Activated T-helper 2 cell treated with anti-CD3 and anti-CD28 coated beads, Interferon-gamma antibody, Interleukin-2, Interleukin-4, amounts not matched to agents 10 μg/mL and 5 μg/mL and 100 μg/mL, durations not matched to agents 14 hours and 24 hours and 36 hours (primary cell): ENCODE measurements at regions not wholly inside any gene's neighbourhood (a gene's known extent, or its start where the extent isn't known, plus 50 kb on each side); places are given as distances from the start of the nearest gene placed in this dataset.

Experiments
- DNase-seq: peaks from one replicate; pipeline ENCODE4 v3.0.0; 2021; ENCODE audit warnings: low spot score
- H3K27ac Mint-ChIP-seq: one replicate; pipeline ENCODE4 v1.8.0; 2021; ENCODE audit warnings: mixed read lengths
- H3K27me3 Mint-ChIP-seq: one replicate; pipeline ENCODE4 v1.8.0; 2021; ENCODE audit warnings: low read depth, mixed read lengths
- H3K36me3 Mint-ChIP-seq: one replicate; pipeline ENCODE4 v1.8.0; 2021; ENCODE audit warnings: low read depth, mixed read lengths
- H3K4me1 Mint-ChIP-seq: one replicate; pipeline ENCODE4 v1.8.0; 2021; ENCODE audit warnings: low read depth, mixed read lengths
- H3K4me3 Mint-ChIP-seq: one replicate; pipeline ENCODE4 v1.8.0; 2021; ENCODE audit warnings: low read depth, mild to moderate bottlenecking, moderate library complexity, mixed read lengths
- H3K9me3 Mint-ChIP-seq: one replicate; pipeline ENCODE4 v1.8.0; 2021; ENCODE audit warnings: mixed read lengths
- intact Hi-C: fragments of 100-400 bp; cut with micrococcal nuclease; formaldehyde crosslinking; loops from one replicate; pipeline ENCODE4 v1.15.1; 2023

DNA sequence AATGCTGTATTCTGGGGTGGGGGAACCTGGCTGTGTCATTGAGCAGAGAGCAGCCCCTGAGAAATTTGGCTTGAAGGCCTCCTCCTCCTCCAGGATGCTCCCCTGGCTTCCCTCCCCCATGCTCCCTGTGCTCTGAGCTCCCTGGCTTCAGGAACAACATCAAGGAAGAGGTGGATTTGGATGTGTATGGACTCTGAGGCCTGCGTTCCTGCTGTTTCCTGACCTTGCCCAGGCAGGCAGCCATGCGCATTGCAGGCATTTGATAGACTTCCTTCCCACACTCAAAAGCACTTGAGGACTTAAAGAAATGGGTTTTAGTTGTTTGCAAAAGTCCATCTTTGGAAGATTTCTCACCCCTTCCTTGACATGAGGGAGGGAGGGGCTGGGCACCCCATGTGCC is 1317.1 kb downstream of the BRD1 start:
- Mint-ChIP-seq H3K9me3 (no peaks in the 10 kb centered on the region), H3K4me3 (no peak overlapping the region), H3K27me3 (no peaks in the 10 kb centered on the region), H3K27ac (no peak overlapping the region), H3K4me1 (no peaks in the 10 kb centered on the region), H3K36me3 (no peaks in the 10 kb centered on the region)
- intact Hi-C loops: no loop called here
- no peak for DNase-seq

DNA sequence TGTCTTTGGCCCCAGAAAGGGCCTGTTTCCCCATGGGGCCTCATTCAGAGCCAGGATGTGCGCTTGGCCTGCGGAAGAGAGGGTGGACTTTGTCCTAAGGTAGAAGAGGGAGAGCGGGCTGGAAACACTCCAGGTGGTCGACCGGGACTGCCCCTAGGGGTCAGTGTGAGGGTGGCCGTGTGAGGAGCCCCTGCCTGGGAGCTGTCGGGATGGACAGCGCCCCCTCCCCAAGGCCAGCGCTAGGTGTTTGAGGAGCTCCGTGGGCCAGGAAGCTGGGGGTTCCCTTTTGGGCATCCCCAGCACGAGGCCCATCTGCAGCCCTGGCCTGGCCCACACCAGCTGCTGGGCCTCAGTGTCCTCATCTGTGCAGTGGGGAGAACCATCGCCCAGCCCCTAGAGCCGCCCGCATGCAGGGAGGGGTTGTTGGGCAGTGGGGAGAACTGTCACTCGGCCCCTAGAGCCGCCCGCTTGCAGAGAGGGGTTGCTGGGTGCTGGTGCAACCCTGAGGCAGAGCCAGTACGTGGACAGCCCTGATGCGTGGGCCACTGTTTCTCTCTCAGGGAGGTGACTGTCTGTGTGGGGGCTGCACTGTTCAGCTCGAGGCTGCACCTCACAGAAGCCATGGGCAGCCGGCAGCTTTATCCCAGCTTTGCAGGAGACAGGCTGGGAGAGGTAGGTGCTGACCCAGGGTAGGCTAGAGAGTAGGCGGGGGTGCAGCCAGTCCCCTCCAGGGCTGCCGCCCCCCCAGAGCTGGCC is 1319.9 kb downstream of the BRD1 start:
- Mint-ChIP-seq H3K27me3 (no peaks in the 10 kb centered on the region), H3K36me3 (no peaks in the 10 kb centered on the region), H3K9me3 (no peaks in the 10 kb centered on the region), H3K4me3 (no peak overlapping the region), H3K27ac (no peak overlapping the region), H3K4me1 (no peaks in the 10 kb centered on the region)
- intact Hi-C loops: no loop called here
- DNase-seq: no peak

DNA sequence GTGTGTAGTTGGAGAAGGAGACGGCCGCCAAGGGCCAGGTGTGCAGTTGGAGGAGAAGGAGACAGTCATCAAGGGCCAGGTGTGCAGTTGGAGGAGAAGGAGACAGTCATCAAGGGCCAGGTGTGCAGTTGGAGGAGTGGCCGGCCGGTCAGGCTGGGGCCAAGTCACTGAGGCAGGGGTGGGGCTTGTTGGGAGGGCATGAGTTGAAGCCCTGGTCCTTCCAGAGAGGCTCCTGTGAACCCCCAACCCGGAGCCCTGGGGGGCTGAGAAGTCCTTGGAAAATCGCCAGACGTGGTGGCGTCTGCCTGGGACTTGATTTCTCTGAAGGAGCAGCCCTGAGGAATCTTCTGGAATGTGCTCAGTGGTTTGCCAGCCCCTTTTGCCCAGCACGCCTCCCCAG is 1320.5 kb downstream of the BRD1 start:
- Mint-ChIP-seq H3K4me1 (no peaks in the 10 kb centered on the region), H3K4me3 (no peak overlapping the region), H3K27me3 (no peaks in the 10 kb centered on the region), H3K9me3 (no peaks in the 10 kb centered on the region), H3K36me3 (no peaks in the 10 kb centered on the region), H3K27ac (no peak overlapping the region)
- intact Hi-C loops: no loop called here
- no peak for DNase-seq

DNA sequence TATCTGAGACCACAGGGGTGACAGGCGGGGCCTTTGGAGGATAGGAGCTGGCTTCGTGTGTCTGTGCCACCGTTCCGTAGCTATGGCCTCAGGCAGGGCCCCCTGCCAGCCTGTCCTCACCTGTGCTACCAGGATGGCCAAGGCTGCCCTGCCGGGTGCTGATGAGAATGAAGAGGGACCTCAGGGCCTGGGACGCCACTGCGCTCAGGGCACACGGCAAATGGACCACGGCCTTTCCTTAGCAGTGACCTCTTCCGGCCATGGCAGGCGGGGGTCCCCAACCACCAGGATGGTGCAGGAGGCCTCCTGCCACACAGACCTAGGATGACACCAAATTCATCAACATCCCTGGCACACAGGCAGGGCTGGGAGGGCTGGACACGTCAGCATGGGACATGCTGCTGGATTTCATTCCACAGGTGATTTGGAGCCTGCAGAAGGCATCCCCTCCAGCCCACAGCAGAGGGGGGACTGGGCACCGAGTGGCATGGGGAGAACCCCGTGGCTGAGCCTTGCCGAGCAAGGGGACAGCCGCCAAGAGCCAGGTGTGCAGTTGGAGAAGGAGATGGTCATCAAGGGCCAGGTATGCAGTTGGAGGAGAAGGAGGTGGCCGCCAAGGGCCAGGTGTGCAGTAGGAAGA is 1321.0 kb downstream of the BRD1 start:
- Mint-ChIP-seq H3K27me3 (no peaks in the 10 kb centered on the region), H3K4me3 (no peak overlapping the region), H3K27ac (no peak overlapping the region), H3K36me3 (no peaks in the 10 kb centered on the region), H3K4me1 (no peaks in the 10 kb centered on the region), H3K9me3 (no peaks in the 10 kb centered on the region)
- DNase-seq: no peak
- intact Hi-C loops: no loop called here

DNA sequence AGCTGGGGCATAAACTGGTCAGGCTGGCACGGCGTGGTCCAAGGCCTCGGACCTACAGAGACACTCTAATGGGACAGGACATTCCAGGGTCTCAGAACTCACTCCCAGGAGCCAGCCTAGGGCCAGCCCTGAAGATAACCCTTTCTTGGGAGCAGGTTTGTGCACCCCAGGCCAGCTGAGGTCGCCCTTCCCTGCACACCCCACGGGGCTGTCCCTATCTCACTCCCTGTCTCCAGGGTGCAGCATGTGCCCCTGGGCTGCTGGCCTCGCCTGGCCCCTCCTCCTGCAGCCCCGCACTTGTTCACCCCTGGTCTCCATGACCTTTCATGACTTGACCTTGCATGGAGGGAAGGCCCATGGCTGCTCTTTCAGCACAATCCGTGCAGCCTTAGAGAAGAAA is 1321.8 kb downstream of the BRD1 start:
- no peaks in the 10 kb centered on the region for H3K36me3 Mint-ChIP-seq
- no peaks in the 10 kb centered on the region for H3K4me1 Mint-ChIP-seq
- no peaks in the 10 kb centered on the region for H3K27me3 Mint-ChIP-seq
- H3K4me3 Mint-ChIP-seq: no peak overlapping the region
- H3K27ac Mint-ChIP-seq: no peak overlapping the region
- intact Hi-C loops: no loop called here
- no peak for DNase-seq
- no peaks in the 10 kb centered on the region for H3K9me3 Mint-ChIP-seq

DNA sequence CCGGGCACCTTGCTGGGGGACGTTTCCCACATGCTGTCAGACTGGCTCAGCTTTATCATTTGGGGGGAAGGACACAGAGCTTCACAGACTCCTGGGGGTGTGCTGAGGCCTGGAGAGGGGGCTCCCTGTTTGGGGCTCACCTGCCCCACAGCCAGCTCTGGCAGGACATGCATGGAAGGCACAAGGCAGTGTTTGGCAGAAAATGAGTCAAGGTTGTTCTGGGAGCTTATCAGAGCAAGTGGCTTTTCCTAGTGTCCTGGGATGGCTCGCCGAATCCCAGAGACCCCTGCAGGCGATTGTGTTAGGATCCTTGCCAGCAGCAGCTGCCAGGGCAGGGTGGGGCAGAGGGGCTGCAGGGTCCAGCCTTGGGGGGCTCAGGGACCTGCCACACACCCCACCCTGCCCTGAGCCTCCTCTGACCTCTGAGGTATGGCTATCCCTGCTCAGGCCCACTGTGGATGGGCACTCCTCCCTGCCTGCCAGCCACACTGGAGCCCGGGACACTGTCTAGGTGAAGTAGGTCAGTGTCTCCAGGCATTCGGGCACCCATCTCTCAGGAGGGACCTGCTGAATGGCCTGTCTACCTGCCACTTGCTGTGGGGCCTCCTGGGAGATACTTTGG is 1323.0 kb downstream of the BRD1 start:
- H3K4me1 Mint-ChIP-seq: no peaks in the 10 kb centered on the region
- H3K27me3 Mint-ChIP-seq: no peaks in the 10 kb centered on the region
- H3K36me3 Mint-ChIP-seq: no peaks in the 10 kb centered on the region
- H3K4me3 Mint-ChIP-seq: no peak overlapping the region
- intact Hi-C loops: no loop called here
- no peak overlapping the region for H3K27ac Mint-ChIP-seq
- H3K9me3 Mint-ChIP-seq: no peaks in the 10 kb centered on the region
- DNase-seq: no peak

DNA sequence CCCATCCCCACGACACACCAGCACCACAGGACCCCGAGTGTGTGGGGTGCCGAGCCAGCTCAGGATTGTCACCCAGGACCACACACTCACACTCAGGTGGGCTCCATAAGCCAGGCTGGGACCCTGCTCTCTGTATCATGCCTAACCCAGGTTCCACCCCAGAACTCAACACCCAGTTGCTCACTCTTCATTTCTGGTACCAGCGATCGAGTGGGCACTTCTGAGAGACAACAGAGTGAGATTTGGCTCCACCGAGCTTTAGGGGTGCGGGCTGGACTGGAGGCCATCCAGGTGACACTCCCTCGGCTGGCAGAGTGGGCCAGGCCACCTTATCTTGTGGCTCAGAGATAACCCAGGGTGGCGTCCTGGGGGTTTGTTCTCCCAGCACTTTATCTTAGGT is 1323.8 kb downstream of the BRD1 start:
- no peaks in the 10 kb centered on the region for H3K36me3 Mint-ChIP-seq
- DNase-seq: no peak
- no peak overlapping the region for H3K4me3 Mint-ChIP-seq
- no peak overlapping the region for H3K27ac Mint-ChIP-seq
- H3K4me1 Mint-ChIP-seq: no peaks in the 10 kb centered on the region
- intact Hi-C loops: no loop called here
- no peaks in the 10 kb centered on the region for H3K9me3 Mint-ChIP-seq
- H3K27me3 Mint-ChIP-seq: no peaks in the 10 kb centered on the region

DNA sequence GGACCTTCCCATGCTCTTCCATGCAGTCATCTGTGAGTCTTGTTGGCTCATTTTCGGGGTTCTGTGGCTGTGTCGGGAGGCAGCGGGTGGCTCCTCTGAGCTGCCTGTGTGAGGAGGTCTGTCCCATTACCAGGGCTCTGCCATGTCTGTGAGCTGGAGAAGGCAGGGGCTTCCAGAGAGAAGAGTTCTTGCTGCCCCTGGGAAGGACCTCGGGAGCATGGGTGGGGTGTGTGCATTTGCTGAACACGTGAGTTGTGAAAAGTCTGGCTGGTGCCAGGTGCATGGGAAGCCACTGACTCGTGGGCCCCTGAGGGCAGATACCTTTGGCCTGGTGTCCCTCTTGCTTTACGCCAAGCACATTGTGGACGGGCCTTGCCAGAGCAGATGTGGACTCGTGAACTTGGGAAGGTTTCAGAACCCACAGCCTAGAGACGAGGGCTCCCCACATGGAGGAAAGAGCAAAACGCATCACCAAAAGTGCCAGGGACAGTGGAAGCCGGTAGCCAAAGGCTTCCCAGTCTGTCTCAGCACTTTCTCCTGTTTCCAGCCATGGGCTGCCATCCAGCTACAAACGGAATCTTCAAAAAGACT is 1324.5 kb downstream of the BRD1 start:
- intact Hi-C loops: no loop called here
- DNase-seq: no peak
- H3K27ac Mint-ChIP-seq: no peak overlapping the region
- no peaks in the 10 kb centered on the region for H3K36me3 Mint-ChIP-seq
- no peaks in the 10 kb centered on the region for H3K9me3 Mint-ChIP-seq
- H3K4me1 Mint-ChIP-seq: no peaks in the 10 kb centered on the region
- H3K27me3 Mint-ChIP-seq: no peaks in the 10 kb centered on the region
- no peak overlapping the region for H3K4me3 Mint-ChIP-seq

DNA sequence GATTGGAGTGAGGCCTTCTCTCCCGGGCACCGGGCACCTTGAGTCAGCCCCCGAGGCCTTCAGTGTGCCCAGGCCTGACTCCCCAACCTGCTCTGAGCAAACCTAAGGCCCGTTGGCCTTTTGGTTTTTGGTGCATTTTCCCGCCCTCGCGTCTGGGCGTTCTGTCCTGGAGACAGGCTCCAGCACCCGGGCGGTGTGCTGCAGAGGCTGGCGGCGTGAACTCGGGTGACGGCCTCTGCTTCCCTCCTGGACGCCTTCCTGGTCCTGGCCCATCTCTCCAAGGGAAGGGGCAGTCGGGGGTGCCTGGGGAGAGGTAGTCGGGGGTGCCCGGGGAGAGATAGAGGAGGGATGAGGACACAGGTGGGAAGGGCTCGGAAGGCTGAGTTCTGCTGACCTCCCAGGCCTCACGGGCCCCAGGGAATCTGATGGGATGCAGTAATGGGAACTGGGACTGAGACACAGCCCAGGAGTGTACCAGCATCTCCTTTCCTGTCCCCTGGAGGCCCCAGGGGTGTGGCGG is 1326.4 kb downstream of the BRD1 start:
- Mint-ChIP-seq H3K4me1 (no peaks in the 10 kb centered on the region), H3K36me3 (no peaks in the 10 kb centered on the region), H3K9me3 (no peaks in the 10 kb centered on the region), H3K27me3 (no peaks in the 10 kb centered on the region), H3K4me3 (no peak overlapping the region), H3K27ac (no peak overlapping the region)
- intact Hi-C loops: no loop called here
- DNase-seq: no peak

DNA sequence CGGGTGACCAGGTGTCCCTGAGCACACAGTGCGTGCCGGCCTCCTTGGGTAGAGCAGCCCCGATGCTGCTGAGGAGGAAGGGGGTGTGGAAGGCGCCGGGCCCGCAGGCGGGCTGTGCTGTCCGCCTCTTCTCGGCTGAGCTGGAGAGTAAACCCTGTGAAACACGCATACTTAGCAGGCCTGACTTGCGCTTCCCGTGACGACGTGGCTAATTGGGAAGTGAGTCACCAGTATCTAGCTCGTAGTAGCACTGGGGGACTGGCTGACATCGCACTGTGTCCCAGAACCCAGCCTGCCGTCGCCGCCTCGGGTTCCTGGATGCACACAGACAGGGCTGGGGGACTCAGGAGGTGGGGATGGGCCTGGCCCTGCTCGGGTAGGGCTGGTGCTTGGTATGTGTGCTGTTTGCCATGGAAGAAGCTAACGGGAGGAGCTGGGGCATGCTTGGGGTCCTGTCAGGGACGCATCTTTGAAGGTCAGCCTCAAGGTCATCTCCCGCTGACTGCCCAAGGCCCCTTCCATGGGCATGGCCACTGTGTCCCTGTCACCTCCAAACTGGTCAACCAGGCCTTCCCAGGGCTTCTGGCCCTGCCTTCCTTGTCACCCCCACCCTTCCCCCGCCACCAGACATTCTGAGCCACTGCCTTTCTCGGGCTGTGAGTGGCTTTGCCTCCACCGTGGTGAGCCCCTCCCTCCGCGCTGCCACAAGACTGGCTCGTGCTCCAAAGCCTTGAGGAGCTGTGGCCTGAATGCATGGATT is 1327.0 kb downstream of the BRD1 start:
- no peaks in the 10 kb centered on the region for H3K4me1 Mint-ChIP-seq
- H3K36me3 Mint-ChIP-seq: no peaks in the 10 kb centered on the region
- DNase-seq: no peak
- intact Hi-C loops: no loop called here
- H3K4me3 Mint-ChIP-seq: no peak overlapping the region
- H3K9me3 Mint-ChIP-seq: no peaks in the 10 kb centered on the region
- H3K27me3 Mint-ChIP-seq: no peaks in the 10 kb centered on the region
- H3K27ac Mint-ChIP-seq: no peak overlapping the region

DNA sequence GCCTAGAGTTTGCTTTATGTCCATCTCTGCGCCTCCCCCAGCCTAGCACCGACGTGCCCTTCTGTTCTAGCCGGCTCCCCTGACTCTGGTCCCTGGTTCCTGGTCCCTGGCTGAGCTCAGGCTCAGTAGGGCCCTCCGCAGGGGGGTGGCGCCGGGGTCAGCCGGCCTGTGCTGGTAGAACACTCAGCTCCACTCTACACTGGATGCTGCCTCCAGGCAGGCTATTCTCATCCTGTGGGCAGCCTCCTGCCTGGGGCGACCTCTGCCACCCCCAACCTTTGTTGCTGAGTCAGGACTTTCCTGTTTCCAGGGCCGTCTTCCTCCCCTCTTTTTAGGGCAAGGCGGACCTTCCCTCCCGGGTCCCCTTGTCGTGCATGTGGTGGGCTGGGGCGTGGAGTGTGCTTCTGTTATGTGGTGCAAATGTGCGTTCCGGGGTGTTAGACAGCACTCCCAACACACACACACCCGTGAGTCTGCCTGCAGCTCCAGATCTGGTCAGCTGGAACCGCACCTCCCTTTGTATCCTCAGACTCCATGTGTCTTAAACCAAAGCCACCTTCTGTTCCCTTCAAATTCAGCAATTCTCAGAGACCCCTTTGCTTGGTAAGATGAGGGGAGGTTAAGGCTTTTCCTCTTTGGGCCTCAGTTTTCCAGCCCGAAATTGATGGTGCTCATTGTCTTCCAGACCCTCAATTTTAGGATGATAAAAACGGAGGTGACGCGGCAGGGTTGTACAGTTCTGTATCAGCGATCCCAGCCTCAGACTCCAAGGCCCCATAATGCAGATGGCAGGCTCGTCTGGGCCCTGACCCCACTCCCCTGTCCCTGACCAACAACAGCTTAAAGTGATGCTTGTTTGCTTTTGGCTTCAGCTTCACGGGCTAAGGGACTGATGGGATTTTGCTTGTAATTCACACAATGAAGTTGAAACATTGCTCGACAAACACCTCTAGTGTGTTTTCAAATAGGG is 1327.9 kb downstream of the BRD1 start:
- no peak for DNase-seq
- no peak overlapping the region for H3K27ac Mint-ChIP-seq
- no peaks in the 10 kb centered on the region for H3K36me3 Mint-ChIP-seq
- intact Hi-C loops: no loop called here
- no peaks in the 10 kb centered on the region for H3K4me1 Mint-ChIP-seq
- H3K9me3 Mint-ChIP-seq: no peaks in the 10 kb centered on the region
- H3K27me3 Mint-ChIP-seq: no peaks in the 10 kb centered on the region
- no peak overlapping the region for H3K4me3 Mint-ChIP-seq
